OCI-LY1 (cell line): ENCODE measurements at regions not wholly inside any gene's neighbourhood (a gene's known extent, or its start where the extent isn't known, plus 50 kb on each side); places are given as distances from the start of the nearest gene placed in this dataset.

ENCODE experiments used
- EZH2 ChIP-seq: fragments of 200-600 bp; sonication (generic), shearing (Covaris generic); IDR thresholded peaks from 2 replicates; pipeline ENCODE4 v1.8.0; 2017; ENCODE audit warnings: borderline replicate concordance, mixed run types, mild to moderate bottlenecking, antibody characterized with exemption, low read length, moderate library complexity, mixed read lengths
- TF ChIP-seq, protein P1 (sequence below): fragments of 200-600 bp; sonication (generic), shearing (Covaris generic); IDR thresholded peaks from 2 replicates; pipeline ENCODE4 v1.5.1; 2017; ENCODE audit warnings: mild to moderate bottlenecking, antibody characterized with exemption, low read length, moderate library complexity, mixed read lengths

DNA sequence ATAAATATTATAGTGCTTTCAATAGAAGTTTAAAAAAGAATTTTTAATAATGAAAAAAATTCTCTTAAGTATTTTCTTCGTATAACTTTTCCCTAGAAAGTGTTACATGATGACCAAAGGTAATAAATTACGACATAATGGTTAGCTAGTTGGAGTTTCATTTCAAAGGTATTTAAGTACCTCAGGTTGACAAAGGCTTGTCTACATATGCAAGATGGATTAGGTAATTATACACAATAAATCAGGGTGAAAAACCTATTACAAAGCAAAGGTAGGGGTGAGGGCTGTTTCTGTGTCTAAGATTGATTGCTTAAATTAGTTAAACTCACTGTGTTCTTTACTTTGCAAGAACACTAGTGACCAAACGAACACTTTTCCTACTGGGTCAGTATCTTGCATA lies 508.5 kb upstream of the FAT1 start:
- TF ChIP-seq, protein P1, sequence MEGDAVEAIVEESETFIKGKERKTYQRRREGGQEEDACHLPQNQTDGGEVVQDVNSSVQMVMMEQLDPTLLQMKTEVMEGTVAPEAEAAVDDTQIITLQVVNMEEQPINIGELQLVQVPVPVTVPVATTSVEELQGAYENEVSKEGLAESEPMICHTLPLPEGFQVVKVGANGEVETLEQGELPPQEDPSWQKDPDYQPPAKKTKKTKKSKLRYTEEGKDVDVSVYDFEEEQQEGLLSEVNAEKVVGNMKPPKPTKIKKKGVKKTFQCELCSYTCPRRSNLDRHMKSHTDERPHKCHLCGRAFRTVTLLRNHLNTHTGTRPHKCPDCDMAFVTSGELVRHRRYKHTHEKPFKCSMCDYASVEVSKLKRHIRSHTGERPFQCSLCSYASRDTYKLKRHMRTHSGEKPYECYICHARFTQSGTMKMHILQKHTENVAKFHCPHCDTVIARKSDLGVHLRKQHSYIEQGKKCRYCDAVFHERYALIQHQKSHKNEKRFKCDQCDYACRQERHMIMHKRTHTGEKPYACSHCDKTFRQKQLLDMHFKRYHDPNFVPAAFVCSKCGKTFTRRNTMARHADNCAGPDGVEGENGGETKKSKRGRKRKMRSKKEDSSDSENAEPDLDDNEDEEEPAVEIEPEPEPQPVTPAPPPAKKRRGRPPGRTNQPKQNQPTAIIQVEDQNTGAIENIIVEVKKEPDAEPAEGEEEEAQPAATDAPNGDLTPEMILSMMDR, result no peak
- TF ChIP-seq EZH2, result no peak
